Heart left ventricle (tissue), 16 donors: ENCODE measurements at regions not wholly inside any gene's neighbourhood (a gene's known extent, or its start where the extent isn't known, plus 50 kb on each side); places are given as distances from the start of the nearest gene placed in this dataset.

Source experiments
- ATAC-seq, 4 donors: fragments of 200-7000 bp; cut with Tn5 transposase; one replicate each; pipeline ENCODE4 v1.9.1; 2020 to 2022; ENCODE audit warnings: moderate library complexity in 4 of 4, mild to moderate bottlenecking in 3 of 4, moderate number of reproducible peaks in 1 of 4
- DNase-seq, 5 donors: peaks; one replicate each; pipeline ENCODE4 v3.0.0-alpha.2; 2020
- H3K27ac ChIP-seq, 12 donors: fragments of 200-600 bp; sonication (generic) in 4 of 12; one replicate each; pipeline versions ENCODE4 v1.5.0 to v1.8.0; 2016 to 2022; ENCODE audit warnings: mild to moderate bottlenecking in 2 of 12
- H3K27me3 ChIP-seq, 9 donors: fragments of 200-600 bp; sonication (generic) in 2 of 9; one replicate each; pipeline versions ENCODE4 v1.5.1 to v1.8.0; 2016 to 2022; ENCODE audit warnings: mild to moderate bottlenecking in 3 of 9
- H3K36me3 ChIP-seq, 9 donors: fragments of 200-600 bp; sonication (generic) in 2 of 9; one replicate each; pipeline versions ENCODE4 v1.5.0 to v1.8.0; 2018 to 2022; ENCODE audit warnings: mild to moderate bottlenecking in 2 of 9
- H3K4me1 ChIP-seq, 12 donors: fragments of 200-600 bp; sonication (generic) in 4 of 12; one replicate each; pipeline versions ENCODE4 v1.5.0 to v1.8.0; 2016 to 2022; ENCODE audit warnings: mild to moderate bottlenecking in 3 of 12
- H3K4me3 ChIP-seq, 12 donors: fragments of 200-600 bp; sonication (generic) in 4 of 12; one replicate each; pipeline versions ENCODE4 v1.5.0 to v1.8.0; 2017 to 2022; ENCODE audit warnings: mild to moderate bottlenecking in 9 of 12, moderate library complexity in 4 of 12
- H3K9me3 ChIP-seq, 12 donors: fragments of 200-600 bp; sonication (generic) in 4 of 12; one replicate each; pipeline versions ENCODE4 v1.5.0 to v1.8.0; 2016 to 2022; ENCODE audit warnings: mild to moderate bottlenecking in 1 of 12
- CTCF ChIP-seq, 12 donors: fragments of 200-600 bp; sonication (generic) in 4 of 12; IDR thresholded peaks; one replicate each; pipeline versions ENCODE4 v1.5.0 to v1.8.0; 2018 to 2022; ENCODE audit warnings: antibody characterized with exemption in 12 of 12, mild to moderate bottlenecking in 5 of 12
- POLR2A ChIP-seq, 2 donors: fragments of 450-650 bp; IDR thresholded peaks; one replicate each; pipeline ENCODE4 v1.6.1; 2017; ENCODE audit warnings: antibody characterized with exemption in 2 of 2, mild to moderate bottlenecking in 2 of 2, moderate library complexity in 2 of 2
- WGBS, 4 donors: extraction: QIAGEN DNeasy Blood & Tissue Kit in 2 of 4; methylation state at CpG; one replicate each; pipeline versions ENCODE4 v1.1.5 to v1.1.7; 2013 to 2018; 5-methylcytosine and 5-hydroxymethylcytosine counted together
- intact Hi-C, 10 donors: fragments of 100-400 bp; cut with DNase I; formaldehyde crosslinking; loops; one replicate each; pipeline versions ENCODE4 v1.11.1 to v1.14.2; 2022
- donor health status: ischemic (EF 13 %, LVEDD 7.1; RV severe dilation, severe dysfunction).
- donor health status: healthy with polysubstance abuse.
- donor health status: DM: no; HTN: yes; CAD: no.
- donor health status: DM: no; HTN: no; CAD: no.
- donor health status: ischemic (EF 25% LVEDD 6.9; RV normal size, moderate dysfunction).
- donor health status: ischemic (EF 25% LVEDD 5.7; RV mildly dilated, moderate dysfunction).
- donor health status: healthy.
- donor health status: DM: yes; HTN: yes; CAD: no.
- donor health status: ischemic (EF 35%, LVEDD 5.7; RV mildly dilated, moderate dysfunction).
- donor health status: nonischemic (EF 11% LVEDD 7.7; RV severe dilation, severe dysfunction).
- donor health status: DM: yes; HTN: yes; CAD: no.
- donor health status: PGD.
- donor health status: ischemic (EF 29% LVEDD 5.4; RV normal size, mild dysfunction).
- donor health status: nonischemic (EF 23%, LVEDD 6.1; RV moderate dilation, normal function).

- H3K36me3 ChIP-seq = no peaks in the 10 kb centered on the region
- no peak overlapping the region for H3K4me3 ChIP-seq
- no peak for TF ChIP-seq CTCF (IDR thresholded peaks at IDR 0.05)
- no peak for TF ChIP-seq POLR2A (IDR thresholded peaks at IDR 0.05)
- H3K9me3 ChIP-seq = peaks cover 0 to 5% (median 0%) of the 10 kb centered on the region in 12 donors
- H3K4me1 ChIP-seq = no peaks in the 10 kb centered on the region
- intact Hi-C loops = no loop called here
- no peak for ATAC-seq
- 86 to 92% (median 89%) methylated on average over 1 of the region's 1 CpG for WGBS, 4 donors
- DNase-seq = no peak
- no peaks in the 10 kb centered on the region for H3K27me3 ChIP-seq
- no peak overlapping the region for H3K27ac ChIP-seq
These were observed 70.7 kb upstream of the TRHDE start for GRCh38 chr12:72201457-72201856.

GRCh38 chr12:72203764-72204335 is 68.3 kb upstream of the TRHDE start:
- peaks cover 0 to 5% (median 0%) of the 10 kb centered on the region in 12 donors for H3K9me3 ChIP-seq
- no peak for DNase-seq
- no peaks in the 10 kb centered on the region for H3K4me1 ChIP-seq

GRCh38 chr12:72207079-72207478 is 65.1 kb upstream of the TRHDE start:
- no peak for DNase-seq

More at GRCh38 chr12:72203764-72204335, 68.3 kb upstream of the TRHDE start:
- intact Hi-C loops = no loop called here
- TF ChIP-seq CTCF (IDR thresholded peaks at IDR 0.05) (no peak), POLR2A (IDR thresholded peaks at IDR 0.05) (no peak)
- no peak for ATAC-seq
- WGBS, 4 donors = 59 to 66% (median 61%) methylated on average over 5 of the region's 5 CpGs
- Histone ChIP-seq H3K4me3 (no peak overlapping the region), H3K27ac (no peak overlapping the region), H3K36me3 (no peaks in the 10 kb centered on the region), H3K27me3 (no peaks in the 10 kb centered on the region)

More at GRCh38 chr12:72207079-72207478, 65.1 kb upstream of the TRHDE start:
- intact Hi-C loops = no loop called here
- no peak for ATAC-seq
- H3K27me3 ChIP-seq = no peaks in the 10 kb centered on the region
- H3K27ac ChIP-seq = no peak overlapping the region
- no peaks in the 10 kb centered on the region for H3K9me3 ChIP-seq
- H3K36me3 ChIP-seq = no peaks in the 10 kb centered on the region
- TF ChIP-seq POLR2A (IDR thresholded peaks at IDR 0.05) (no peak), CTCF (IDR thresholded peaks at IDR 0.05) (no peak)
- no peak overlapping the region for H3K4me3 ChIP-seq
- no peaks in the 10 kb centered on the region for H3K4me1 ChIP-seq
